NT2/D1 (cell line): ENCODE measurements at regions not wholly inside any gene's neighbourhood (a gene's known extent, or its start where the extent isn't known, plus 50 kb on each side); places are given as distances from the start of the nearest gene placed in this dataset.

Experiments used
- SUZ12 ChIP-seq: IDR thresholded peaks from 2 replicates; pipeline ENCODE4 v1.6.1; 2011; ENCODE audit not compliant: insufficient read length, insufficient read depth; ENCODE audit errors: extremely low read depth
- YY1 ChIP-seq: IDR thresholded peaks from 2 replicates; pipeline ENCODE4 v1.6.1; 2011; ENCODE audit not compliant: insufficient read length, insufficient read depth
- ZNF274 ChIP-seq: IDR thresholded peaks from 2 replicates; pipeline ENCODE4 v1.6.1; 2011; ENCODE audit warnings: mild to moderate bottlenecking, low read depth, low read length

DNA sequence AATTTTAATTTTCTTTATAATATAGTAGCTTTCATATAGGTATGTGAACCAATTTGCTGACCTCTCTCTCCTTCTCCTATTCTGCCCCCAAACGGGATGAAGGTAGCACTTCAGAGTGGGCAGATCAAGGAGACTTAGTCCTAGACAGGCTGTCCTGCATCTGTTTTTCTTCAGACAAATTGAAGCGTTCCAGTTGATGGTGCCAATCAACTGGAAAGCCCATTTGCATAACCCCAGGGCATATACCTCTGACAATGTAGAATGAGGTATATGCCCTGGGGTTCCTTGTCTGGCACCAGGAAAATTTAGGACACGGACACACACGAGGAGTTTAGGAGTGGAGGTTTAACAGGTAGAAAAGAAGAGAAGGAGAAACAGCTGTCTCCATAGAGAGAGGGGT, 502.9 kb downstream of the HTR7 start:
- TF ChIP-seq YY1 = no peak
- no peak for TF ChIP-seq ZNF274
- TF ChIP-seq SUZ12 = no peak
